Erythroblast (primary cell): ENCODE measurements at regions not wholly inside any gene's neighbourhood (a gene's known extent, or its start where the extent isn't known, plus 50 kb on each side); places are given as distances from the start of the nearest gene placed in this dataset.

Experiments
- GATA1 ChIP-seq: IDR thresholded peaks from 2 replicates; pipeline ENCODE4 v1.6.1; 2011; ENCODE audit warnings: low read depth, mild to moderate bottlenecking, control low read depth, low read length, moderate library complexity
- POLR2A ChIP-seq: IDR thresholded peaks from 2 replicates; pipeline ENCODE4 v1.6.1; 2011; ENCODE audit warnings: mild to moderate bottlenecking, low read length

GRCh38 chr18:13987956-13988355 lies 72.6 kb upstream of the MC2R start:
- TF ChIP-seq POLR2A, result no peak
- no peak for TF ChIP-seq GATA1
